DMS 273 (cell line): ENCODE measurements at regions not wholly inside any gene's neighbourhood (a gene's known extent, or its start where the extent isn't known, plus 50 kb on each side); places are given as distances from the start of the nearest gene placed in this dataset.
A peak's percentile ranks its signal among the peaks of the same experiment; 100 is the strongest.
"Not testable (repeated sequence)": the region's sequence is repeated elsewhere in the genome, so short reads cannot be mapped to it uniquely, and the experiment has no call there.

ENCODE experiments used
- DNase-seq: peaks from one replicate; lab custom pipeline; 2025; ENCODE audit not compliant: unreplicated experiment; lab: John Stamatoyannopoulos, UW

- DNase-seq: peak; percentile 23
Measured at GRCh38 chrX:10676235-10676957, 56.0 kb upstream of the MID1 start.

- DNase-seq: peak; percentile 67
Measured at GRCh38 chrX:10677490-10677889, 57.1 kb upstream of the MID1 start.

GRCh38 chrX:10679387-10679786, 59.0 kb upstream of the MID1 start:
- DNase-seq: no peak

GRCh38 chrX:10681167-10681566, 60.8 kb upstream of the MID1 start:
- peak; percentile 7 for DNase-seq

GRCh38 chrX:10683631-10684030, 63.2 kb upstream of the MID1 start:
- peak; percentile 12 for DNase-seq

GRCh38 chrX:10685923-10686595, 65.7 kb upstream of the MID1 start:
- DNase-seq: no peak

GRCh38 chrX:10691751-10692150, 71.4 kb upstream of the MID1 start:
- DNase-seq: not testable (repeated sequence)

- DNase-seq: no peak
Measured at GRCh38 chrX:10697616-10698317, 77.4 kb upstream of the MID1 start.

GRCh38 chrX:10698318-10698640, 77.9 kb upstream of the MID1 start:
- DNase-seq: no peak

- DNase-seq: no peak
Measured at GRCh38 chrX:10702031-10702430, 81.6 kb upstream of the MID1 start.

- DNase-seq: not testable (repeated sequence)
Measured at GRCh38 chrX:10706342-10706741, 86.0 kb upstream of the MID1 start.

- no peak for DNase-seq
Measured at GRCh38 chrX:10707773-10708172, 87.4 kb upstream of the MID1 start.

- DNase-seq: no peak
Measured at GRCh38 chrX:10709276-10709675, 88.9 kb upstream of the MID1 start.

- DNase-seq: no peak
Measured at GRCh38 chrX:10714531-10714930, 94.1 kb upstream of the MID1 start.

GRCh38 chrX:10722851-10723250, 102.5 kb upstream of the MID1 start:
- peak; percentile 85 for DNase-seq

GRCh38 chrX:10725071-10725470, 104.7 kb upstream of the MID1 start:
- peak; percentile 37 for DNase-seq

- DNase-seq: no peak
Measured at GRCh38 chrX:10726647-10727046, 106.3 kb upstream of the MID1 start.

GRCh38 chrX:10728806-10729389, 108.5 kb upstream of the MID1 start:
- no peak for DNase-seq

- DNase-seq: no peak
Measured at GRCh38 chrX:10739426-10739825, 119.0 kb upstream of the MID1 start.

- DNase-seq: no peak
Measured at GRCh38 chrX:10741003-10741402, 120.6 kb upstream of the MID1 start.

- DNase-seq: no peak
Measured at GRCh38 chrX:10741550-10741949, 121.2 kb upstream of the MID1 start.

GRCh38 chrX:10743476-10743875, 123.1 kb upstream of the MID1 start:
- DNase-seq: no peak
